Epithelial cell of esophagus (primary cell): ENCODE measurements at regions not wholly inside any gene's neighbourhood (a gene's known extent, or its start where the extent isn't known, plus 50 kb on each side); places are given as distances from the start of the nearest gene placed in this dataset.

Source experiments
- DNase-seq: peaks from one replicate; pipeline ENCODE4 v3.0.0; 2010; ENCODE audit warnings: low read depth
- H3K4me3 ChIP-seq: 2 replicates; pipeline ENCODE4 v1.5.1; 2011; ENCODE audit warnings: mild to moderate bottlenecking, low read length, control low read depth
- CTCF ChIP-seq: IDR thresholded peaks from 2 replicates; pipeline ENCODE4 v1.5.1; 2011; ENCODE audit warnings: low read depth, mild to moderate bottlenecking, low read length, control low read depth, inconsistent platforms; ENCODE audit not compliant: insufficient read depth; ENCODE audit errors: missing control alignments

GRCh38 chr5:174616036-174616435 lies 108.3 kb upstream of the MSX2 start:
- no peak for TF ChIP-seq CTCF
- H3K4me3 ChIP-seq = no peak overlapping the region
- DNase-seq = peak; percentile 4

- no peak overlapping the region for H3K4me3 ChIP-seq
- no peak for DNase-seq
- TF ChIP-seq CTCF = no peak
These were observed 107.1 kb upstream of the MSX2 start for GRCh38 chr5:174617285-174617684.

- no peak for TF ChIP-seq CTCF
- H3K4me3 ChIP-seq = no peak overlapping the region
- no peak for DNase-seq
These were observed 106.5 kb upstream of the MSX2 start for GRCh38 chr5:174617910-174618309.

- DNase-seq = no peak
- H3K4me3 ChIP-seq = no peak overlapping the region
- TF ChIP-seq CTCF = no peak
These were observed 105.8 kb upstream of the MSX2 start for GRCh38 chr5:174618589-174618988.

- no peak overlapping the region for H3K4me3 ChIP-seq
- no peak for TF ChIP-seq CTCF
- no peak for DNase-seq
These were observed 102.3 kb upstream of the MSX2 start for GRCh38 chr5:174622067-174622466.

- no peak overlapping the region for H3K4me3 ChIP-seq
- TF ChIP-seq CTCF = no peak
- DNase-seq = no peak
These were observed 101.4 kb upstream of the MSX2 start for GRCh38 chr5:174623018-174623417.

GRCh38 chr5:174623433-174624019 lies 100.9 kb upstream of the MSX2 start:
- DNase-seq = no peak
- H3K4me3 ChIP-seq = no peak overlapping the region
- no peak for TF ChIP-seq CTCF
